GM12875 (cell line): ENCODE measurements at regions not wholly inside any gene's neighbourhood (a gene's known extent, or its start where the extent isn't known, plus 50 kb on each side); places are given as distances from the start of the nearest gene placed in this dataset.

Experiments
- H3K4me3 ChIP-seq: one replicate; pipeline ENCODE4 v1.5.1; 2011; ENCODE audit warnings: low read depth, low read length, control low read depth
- CTCF ChIP-seq: IDR thresholded peaks from 2 replicates; pipeline ENCODE4 v1.5.1; 2011; ENCODE audit warnings: low read depth, mild to moderate bottlenecking, control low read depth, inconsistent platforms, low read length, moderate library complexity, borderline replicate concordance; ENCODE audit not compliant: insufficient read depth

GRCh38 chr6:130524552-130524951 lies 158.7 kb downstream of the TMEM200A start:
- TF ChIP-seq CTCF = no peak
- H3K4me3 ChIP-seq = no peak overlapping the region

GRCh38 chr6:130525408-130525807 lies 159.6 kb downstream of the TMEM200A start:
- H3K4me3 ChIP-seq = no peak overlapping the region
- no peak for TF ChIP-seq CTCF

GRCh38 chr6:130526466-130526865 lies 160.6 kb downstream of the TMEM200A start:
- TF ChIP-seq CTCF = no peak
- no peak overlapping the region for H3K4me3 ChIP-seq

- no peak overlapping the region for H3K4me3 ChIP-seq
- TF ChIP-seq CTCF = no peak
Observed at GRCh38 chr6:130527173-130527572, 161.4 kb downstream of the TMEM200A start.

GRCh38 chr6:130529569-130530149 lies 163.8 kb downstream of the TMEM200A start:
- no peak overlapping the region for H3K4me3 ChIP-seq
- no peak for TF ChIP-seq CTCF

GRCh38 chr6:130534627-130535026 lies 168.8 kb downstream of the TMEM200A start:
- no peak overlapping the region for H3K4me3 ChIP-seq
- no peak for TF ChIP-seq CTCF

- no peak overlapping the region for H3K4me3 ChIP-seq
- TF ChIP-seq CTCF = no peak
Observed at GRCh38 chr6:130535242-130535641, 169.4 kb downstream of the TMEM200A start.
